ENCODE measurements at regions not wholly inside any gene's neighbourhood (a gene's known extent, or its start where the extent isn't known, plus 50 kb on each side); places are given as distances from the start of the nearest gene placed in this dataset.

GRCh38 chr13:50712456-50712855 lies 131.0 kb downstream of the DLEU7 start:
- Histone ChIP-seq H3K4me2 (ENCODE audit: insufficient read depth, insufficient read length, low read length) (no peak overlapping the region), H4K5ac (ENCODE audit: insufficient read length, low read depth, low read length) (no peak overlapping the region), H2BK5ac (ENCODE audit: insufficient read length, low read length) (no peak overlapping the region), H2BK12ac (ENCODE audit: insufficient read length, low read depth, low read length) (no peak overlapping the region), H2BK15ac (ENCODE audit: low read depth, low read length) (no peak overlapping the region), H3K18ac (ENCODE audit: insufficient read length, low read depth, low read length) (no peak overlapping the region), H2AFZ (ENCODE audit: low read length) (no peak overlapping the region), H3K23ac (ENCODE audit: insufficient read length, low read depth, low read length) (no peak overlapping the region), H4K91ac (ENCODE audit: insufficient read length, low read depth, low read length) (no peak overlapping the region), H3T11ph (ENCODE audit: low read length) (no peak overlapping the region), H3K79me1 (ENCODE audit: insufficient read depth, low read depth, low read length, poor library complexity, severe bottlenecking) (no peaks in the 10 kb centered on the region), H3K4ac (ENCODE audit: low read depth, low read length) (no peak overlapping the region), H3K27ac (ENCODE audit: insufficient read length, low read depth, low read length) (no peak overlapping the region), H3K9me3 (ENCODE audit: control insufficient read depth, low read depth, low read length) (no peaks in the 10 kb centered on the region), H3K27me3 (ENCODE audit: insufficient read depth, low read length) (no peaks in the 10 kb centered on the region), H3K14ac (ENCODE audit: insufficient read depth, low read length) (no peak overlapping the region), H4K20me1 (ENCODE audit: control insufficient read depth, insufficient read depth, insufficient read length) (no peaks in the 10 kb centered on the region), H3K79me2 (ENCODE audit: insufficient read depth, low read length) (no peaks in the 10 kb centered on the region), H3K56ac (ENCODE audit: insufficient read length, low read depth, low read length) (no peak overlapping the region), H2AK5ac (ENCODE audit: insufficient read length, low read length) (no peak overlapping the region), H3K9ac (ENCODE audit: extremely low read depth, insufficient read length, low read length) (no peak overlapping the region), H2BK20ac (ENCODE audit: low read depth, low read length, poor library complexity, severe bottlenecking) (no peak overlapping the region), H4K8ac (replicated peaks; ENCODE audit: insufficient read length, low read depth, low read length) (no peak overlapping the region), H3K4me1 (ENCODE audit: insufficient read depth, low read length) (no peaks in the 10 kb centered on the region), H2BK120ac (ENCODE audit: low read depth, low read length, poor library complexity, severe bottlenecking) (no peak overlapping the region), H3K23me2 (ENCODE audit: insufficient read length, low read depth, low read length, poor library complexity, severe bottlenecking) (no peaks in the 10 kb centered on the region)
- Mint-ChIP-seq H3K4me3 (no peak overlapping the region), H3K27ac (no peak overlapping the region), H3K4me1 (peaks cover 4 to 7% of the 10 kb centered on the region in 2 experiments), H3K9me3 (no peaks in the 10 kb centered on the region), H3K36me3 (ENCODE audit: insufficient read depth in 1 of 3, low read depth in 3 of 3) (no peaks in the 10 kb centered on the region; a peak in 1 of 7 replicates), H3K27me3 (ENCODE audit: low read depth) (no peaks in the 10 kb centered on the region; the same call in 1 of the 2 replicates)
- WGBS (ENCODE audit: extremely low coverage, insufficient read length, low lambda C conversion rate) = no CpG with 5 or more reads among the region's 3 CpGs
- no peak for DNase-seq
- TF ChIP-seq CTCF (conservative IDR thresholded peaks at IDR 0.05) = no peak

Measured in H9 (cell line).